Neural progenitor cell (in vitro differentiated cells): ENCODE measurements at regions not wholly inside any gene's neighbourhood (a gene's known extent, or its start where the extent isn't known, plus 50 kb on each side); places are given as distances from the start of the nearest gene placed in this dataset.

Experiments used
- DNase-seq: peaks from one replicate; pipeline ENCODE4 v3.0.0-alpha.2; 2016; ENCODE audit warnings: low spot score
- H2AFZ ChIP-seq: fragments of 200-600 bp; sonication (generic); replicated peaks from 2 replicates; pipeline ENCODE4 v1.6.1; 2016; ENCODE audit warnings: antibody characterized with exemption
- H3F3A ChIP-seq: fragments of 200-600 bp; sonication (generic); 2 replicates; pipeline ENCODE4 v1.6.1; 2016; ENCODE audit warnings: antibody characterized with exemption, low read depth
- H3K27ac ChIP-seq: fragments of 200-600 bp; sonication (generic); 2 replicates; pipeline ENCODE4 v1.5.1; 2016; ENCODE audit warnings: mild to moderate bottlenecking
- H3K27me3 ChIP-seq: fragments of 200-600 bp; sonication (generic); 2 replicates; pipeline ENCODE4 v1.6.1; 2016; ENCODE audit warnings: mild to moderate bottlenecking, moderate library complexity
- H3K36me3 ChIP-seq: fragments of 200-600 bp; sonication (generic); 2 replicates; pipeline ENCODE4 v1.5.1; 2016
- H3K4me1 ChIP-seq: fragments of 200-600 bp; sonication (generic); 2 replicates; pipeline ENCODE4 v1.6.1; 2016; ENCODE audit warnings: mixed run types
- H3K4me2 ChIP-seq: fragments of 200-600 bp; sonication (generic); 2 replicates; pipeline ENCODE4 v1.6.1; 2016
- H3K4me3 ChIP-seq: fragments of 200-600 bp; sonication (generic); 2 replicates; pipeline ENCODE4 v1.5.1; 2016
- H3K79me2 ChIP-seq: fragments of 200-600 bp; sonication (generic); 2 replicates; pipeline ENCODE4 v1.6.1; 2016; ENCODE audit warnings: low read depth
- H3K9ac ChIP-seq: fragments of 200-600 bp; sonication (generic); 2 replicates; pipeline ENCODE4 v1.6.1; 2016
- H3K9me3 ChIP-seq: fragments of 200-600 bp; sonication (generic); 2 replicates; pipeline ENCODE4 v1.5.1; 2016; ENCODE audit warnings: low read depth
- H4K20me1 ChIP-seq: fragments of 200-600 bp; sonication (generic); 2 replicates; pipeline ENCODE4 v1.6.1; 2016; ENCODE audit warnings: low read depth
- H3K27ac Mint-ChIP-seq: 3 replicates; pipeline ENCODE4 v1.8.0; 2021; ENCODE audit warnings: mixed read lengths
- H3K27me3 Mint-ChIP-seq: 2 replicates; pipeline ENCODE4 v1.8.0; 2022; ENCODE audit warnings: low read depth, mild to moderate bottlenecking, inconsistent platforms, moderate library complexity, mixed read lengths; ENCODE audit not compliant: insufficient read depth
- H3K36me3 Mint-ChIP-seq: 3 replicates; pipeline ENCODE4 v1.8.0; 2021; ENCODE audit warnings: mixed read lengths
- H3K4me1 Mint-ChIP-seq: 3 replicates; pipeline ENCODE4 v1.8.0; 2021; ENCODE audit warnings: mixed read lengths
- H3K4me3 Mint-ChIP-seq: 3 replicates; pipeline ENCODE4 v1.8.0; 2021; ENCODE audit warnings: mild to moderate bottlenecking, moderate library complexity, mixed read lengths
- H3K9me3 Mint-ChIP-seq: 3 replicates; pipeline ENCODE4 v1.8.0; 2020; ENCODE audit warnings: mixed read lengths
- EZH2 ChIP-seq: fragments of 200-600 bp; sonication (generic); IDR thresholded peaks from 2 replicates; pipeline ENCODE4 v1.6.1; 2017; ENCODE audit warnings: antibody characterized with exemption, mild to moderate bottlenecking, moderate library complexity
- EZH2phosphoT487 ChIP-seq: fragments of 200-600 bp; sonication (generic); IDR thresholded peaks from 2 replicates; pipeline ENCODE4 v1.6.1; 2017; ENCODE audit warnings: antibody characterized with exemption
- TF ChIP-seq, protein P1 (sequence below): fragments of 200-600 bp; sonication (generic); IDR thresholded peaks from 2 replicates; pipeline ENCODE4 v1.5.1; 2017; ENCODE audit warnings: antibody characterized with exemption, mild to moderate bottlenecking

DNA sequence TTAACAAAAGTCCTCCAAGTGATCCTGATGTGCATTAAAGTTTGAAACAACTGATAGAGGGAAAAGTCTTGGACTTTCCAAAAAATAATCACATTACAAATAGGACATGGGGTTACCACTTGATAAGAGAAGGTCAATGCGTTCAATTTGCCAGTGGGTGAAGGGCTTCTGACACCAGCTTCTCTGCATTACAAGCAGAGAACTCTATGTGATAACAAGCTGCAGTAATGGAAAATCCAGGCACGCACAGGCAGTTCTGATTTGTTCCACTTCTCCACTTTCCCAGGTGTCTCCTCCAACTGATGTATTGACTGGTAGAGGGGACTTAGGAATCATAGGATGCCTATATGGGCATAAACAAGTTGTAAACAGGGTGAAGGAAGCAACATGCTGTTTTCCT lies 234.0 kb upstream of the MGAT5 start:
- Histone ChIP-seq H3K79me2 (no peaks in the 10 kb centered on the region), H3K4me2 (no peak overlapping the region), H3K9ac (no peak overlapping the region), H3K36me3 (no peaks in the 10 kb centered on the region), H3F3A (no peaks in the 10 kb centered on the region), H3K27ac (no peak overlapping the region), H3K4me3 (no peak overlapping the region), H3K27me3 (no peaks in the 10 kb centered on the region), H4K20me1 (no peaks in the 10 kb centered on the region), H3K9me3 (no peaks in the 10 kb centered on the region), H2AFZ (no peak overlapping the region), H3K4me1 (no peaks in the 10 kb centered on the region)
- Mint-ChIP-seq H3K4me3 (no peak overlapping the region), H3K36me3 (no peaks in the 10 kb centered on the region), H3K27me3 (peaks cover 3% of the 10 kb centered on the region), H3K4me1 (peaks cover 12% of the 10 kb centered on the region), H3K27ac (no peak overlapping the region), H3K9me3 (no peaks in the 10 kb centered on the region)
- TF ChIP-seq, protein P1, sequence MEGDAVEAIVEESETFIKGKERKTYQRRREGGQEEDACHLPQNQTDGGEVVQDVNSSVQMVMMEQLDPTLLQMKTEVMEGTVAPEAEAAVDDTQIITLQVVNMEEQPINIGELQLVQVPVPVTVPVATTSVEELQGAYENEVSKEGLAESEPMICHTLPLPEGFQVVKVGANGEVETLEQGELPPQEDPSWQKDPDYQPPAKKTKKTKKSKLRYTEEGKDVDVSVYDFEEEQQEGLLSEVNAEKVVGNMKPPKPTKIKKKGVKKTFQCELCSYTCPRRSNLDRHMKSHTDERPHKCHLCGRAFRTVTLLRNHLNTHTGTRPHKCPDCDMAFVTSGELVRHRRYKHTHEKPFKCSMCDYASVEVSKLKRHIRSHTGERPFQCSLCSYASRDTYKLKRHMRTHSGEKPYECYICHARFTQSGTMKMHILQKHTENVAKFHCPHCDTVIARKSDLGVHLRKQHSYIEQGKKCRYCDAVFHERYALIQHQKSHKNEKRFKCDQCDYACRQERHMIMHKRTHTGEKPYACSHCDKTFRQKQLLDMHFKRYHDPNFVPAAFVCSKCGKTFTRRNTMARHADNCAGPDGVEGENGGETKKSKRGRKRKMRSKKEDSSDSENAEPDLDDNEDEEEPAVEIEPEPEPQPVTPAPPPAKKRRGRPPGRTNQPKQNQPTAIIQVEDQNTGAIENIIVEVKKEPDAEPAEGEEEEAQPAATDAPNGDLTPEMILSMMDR, result no peak
- TF ChIP-seq EZH2phosphoT487 (no peak), EZH2 (no peak)
- no peak for DNase-seq

DNA sequence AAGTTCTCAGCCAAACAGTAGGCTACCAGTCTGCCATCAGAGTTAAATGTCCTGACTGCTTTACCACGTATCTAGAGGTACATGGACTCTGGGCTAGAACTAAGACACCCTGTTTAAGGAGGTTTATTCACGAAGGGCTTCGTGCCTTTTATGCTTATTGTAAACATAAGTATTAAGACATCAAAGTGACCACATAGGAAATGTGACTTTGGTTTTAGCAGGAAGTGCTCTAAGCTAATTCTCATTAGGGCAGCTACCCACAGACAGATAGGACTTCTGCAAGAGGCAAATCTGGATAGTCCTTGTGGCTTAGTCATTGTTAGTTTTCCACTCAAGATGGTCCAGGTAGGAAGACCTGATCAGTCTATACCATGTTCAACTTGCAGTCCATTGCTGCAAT lies 233.3 kb upstream of the MGAT5 start:
- Histone ChIP-seq H3F3A (no peaks in the 10 kb centered on the region), H3K27me3 (no peaks in the 10 kb centered on the region), H3K4me1 (no peaks in the 10 kb centered on the region), H3K9ac (no peak overlapping the region), H3K9me3 (no peaks in the 10 kb centered on the region), H2AFZ (no peak overlapping the region), H3K4me3 (no peak overlapping the region), H3K79me2 (no peaks in the 10 kb centered on the region), H4K20me1 (no peaks in the 10 kb centered on the region), H3K36me3 (no peaks in the 10 kb centered on the region), H3K27ac (no peak overlapping the region), H3K4me2 (no peak overlapping the region)
- TF ChIP-seq EZH2phosphoT487, result no peak
- TF ChIP-seq, protein P1, result no peak
- no peak for TF ChIP-seq EZH2
- H3K27me3 Mint-ChIP-seq, result peaks cover 3% of the 10 kb centered on the region
- H3K4me1 Mint-ChIP-seq, result peaks cover 13% of the 10 kb centered on the region
- no peaks in the 10 kb centered on the region for H3K9me3 Mint-ChIP-seq
- H3K36me3 Mint-ChIP-seq, result no peaks in the 10 kb centered on the region
- no peak for DNase-seq
- no peak overlapping the region for H3K4me3 Mint-ChIP-seq
- H3K27ac Mint-ChIP-seq, result no peak overlapping the region

DNA sequence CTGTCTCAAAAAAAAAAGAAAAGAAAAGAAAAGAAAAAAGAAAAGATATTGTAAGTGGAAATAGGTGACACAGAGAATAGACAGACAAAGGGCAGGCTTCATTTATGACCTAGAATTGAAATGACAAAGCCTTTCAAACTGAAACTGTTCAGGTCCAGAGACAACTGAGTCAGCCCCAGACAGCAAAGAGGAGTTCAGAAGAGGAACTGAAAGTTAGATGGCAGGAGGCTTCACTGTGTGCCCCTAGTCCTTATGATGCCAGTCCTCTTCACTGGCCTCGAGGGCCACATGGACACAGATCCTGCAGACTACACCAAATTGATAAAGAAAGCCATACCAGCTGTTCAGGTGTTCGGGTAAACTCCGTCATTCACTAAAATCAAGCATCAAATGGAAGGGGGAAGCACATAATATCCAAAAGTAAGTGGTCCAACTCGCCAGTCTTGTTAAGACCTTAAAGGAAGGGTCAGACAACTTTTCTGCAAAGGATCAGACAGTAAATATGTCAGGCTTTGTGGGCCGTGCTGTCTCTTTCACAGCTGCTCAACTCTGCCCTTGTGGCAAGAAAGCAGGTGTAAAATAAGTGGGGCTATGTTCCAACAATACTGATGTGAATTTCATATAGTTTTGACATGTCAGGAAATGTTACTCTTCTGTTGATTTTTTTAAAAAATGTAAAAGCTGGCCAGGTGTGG lies 231.9 kb upstream of the MGAT5 start:
- Mint-ChIP-seq H3K27me3 (peaks cover 3% of the 10 kb centered on the region), H3K36me3 (no peaks in the 10 kb centered on the region)

More for the DNA sequence above, 231.9 kb upstream of the MGAT5 start:
- H3K27me3 ChIP-seq, result no peaks in the 10 kb centered on the region
- no peak overlapping the region for H3K4me3 ChIP-seq
- H3K27ac ChIP-seq, result no peak overlapping the region
- no peaks in the 10 kb centered on the region for H3F3A ChIP-seq
- Mint-ChIP-seq H3K4me3 (no peak overlapping the region), H3K27ac (no peak overlapping the region), H3K4me1 (peaks cover 13% of the 10 kb centered on the region), H3K9me3 (no peaks in the 10 kb centered on the region)
- H3K79me2 ChIP-seq, result no peaks in the 10 kb centered on the region
- no peaks in the 10 kb centered on the region for H4K20me1 ChIP-seq
- TF ChIP-seq EZH2 (no peak), EZH2phosphoT487 (no peak)
- TF ChIP-seq, protein P1, result no peak
- H2AFZ ChIP-seq, result no peak overlapping the region
- H3K9ac ChIP-seq, result no peak overlapping the region
- no peaks in the 10 kb centered on the region for H3K36me3 ChIP-seq
- no peaks in the 10 kb centered on the region for H3K4me1 ChIP-seq
- H3K4me2 ChIP-seq, result no peak overlapping the region
- no peaks in the 10 kb centered on the region for H3K9me3 ChIP-seq
- DNase-seq, result no peak
